GM13976 (cell line): ENCODE measurements at regions not wholly inside any gene's neighbourhood (a gene's known extent, or its start where the extent isn't known, plus 50 kb on each side); places are given as distances from the start of the nearest gene placed in this dataset.

Experiments
- DNase-seq: peaks from one replicate; pipeline ENCODE4 v3.0.0; 2012; ENCODE audit warnings: low spot score
- in situ Hi-C: fragments of 300-500 bp; cut with MboI; formaldehyde crosslinking; loops from one replicate; pipeline ENCODE4 v1.12.0; 2022; ENCODE audit warnings: low sequenced_read_pairs, mixed read lengths, inconsistent platforms; ENCODE audit not compliant: unreplicated experiment
- TF ChIP-seq, protein P1 (sequence below): IDR thresholded peaks from 2 replicates; pipeline ENCODE4 v1.5.1; 2012; ENCODE audit warnings: borderline replicate concordance, mild to moderate bottlenecking; ENCODE audit not compliant: insufficient read depth; ENCODE audit errors: extremely low read depth, missing control alignments, control extremely low read depth

DNA sequence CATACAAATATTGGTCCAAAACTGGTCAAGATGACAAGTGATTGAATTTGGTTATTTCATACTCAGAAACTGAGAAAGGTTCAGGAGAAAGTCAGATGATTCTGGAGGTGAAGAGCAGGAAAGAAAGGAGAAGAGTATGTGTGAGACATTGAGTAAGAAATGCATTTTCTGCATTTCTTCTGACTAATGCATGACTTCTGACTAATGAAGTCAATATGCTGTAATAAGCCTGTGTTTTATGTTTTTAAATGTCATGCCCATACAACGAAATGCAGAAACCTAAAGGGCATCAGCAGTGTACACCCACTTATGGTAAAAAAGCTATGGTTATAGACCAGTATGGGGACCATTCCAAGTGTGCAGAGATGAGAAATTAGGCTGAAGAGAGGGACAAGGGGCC is 1227.8 kb upstream of the SORCS1 start:
- in situ Hi-C loops = no loop called here
- TF ChIP-seq, protein P1, sequence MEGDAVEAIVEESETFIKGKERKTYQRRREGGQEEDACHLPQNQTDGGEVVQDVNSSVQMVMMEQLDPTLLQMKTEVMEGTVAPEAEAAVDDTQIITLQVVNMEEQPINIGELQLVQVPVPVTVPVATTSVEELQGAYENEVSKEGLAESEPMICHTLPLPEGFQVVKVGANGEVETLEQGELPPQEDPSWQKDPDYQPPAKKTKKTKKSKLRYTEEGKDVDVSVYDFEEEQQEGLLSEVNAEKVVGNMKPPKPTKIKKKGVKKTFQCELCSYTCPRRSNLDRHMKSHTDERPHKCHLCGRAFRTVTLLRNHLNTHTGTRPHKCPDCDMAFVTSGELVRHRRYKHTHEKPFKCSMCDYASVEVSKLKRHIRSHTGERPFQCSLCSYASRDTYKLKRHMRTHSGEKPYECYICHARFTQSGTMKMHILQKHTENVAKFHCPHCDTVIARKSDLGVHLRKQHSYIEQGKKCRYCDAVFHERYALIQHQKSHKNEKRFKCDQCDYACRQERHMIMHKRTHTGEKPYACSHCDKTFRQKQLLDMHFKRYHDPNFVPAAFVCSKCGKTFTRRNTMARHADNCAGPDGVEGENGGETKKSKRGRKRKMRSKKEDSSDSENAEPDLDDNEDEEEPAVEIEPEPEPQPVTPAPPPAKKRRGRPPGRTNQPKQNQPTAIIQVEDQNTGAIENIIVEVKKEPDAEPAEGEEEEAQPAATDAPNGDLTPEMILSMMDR = no peak
- no peak for DNase-seq

- in situ Hi-C loops = no loop called here
- DNase-seq = no peak
- TF ChIP-seq, protein P1 = no peak
Observed at GRCh38 chr10:108388706-108389105, 1224.2 kb upstream of the SORCS1 start.

- TF ChIP-seq, protein P1 = no peak
- in situ Hi-C loops = no loop called here
- DNase-seq = no peak
Observed at GRCh38 chr10:108385963-108386362, 1221.5 kb upstream of the SORCS1 start.

GRCh38 chr10:108384378-108384777 is 1219.9 kb upstream of the SORCS1 start:
- in situ Hi-C loops = no loop called here

DNA sequence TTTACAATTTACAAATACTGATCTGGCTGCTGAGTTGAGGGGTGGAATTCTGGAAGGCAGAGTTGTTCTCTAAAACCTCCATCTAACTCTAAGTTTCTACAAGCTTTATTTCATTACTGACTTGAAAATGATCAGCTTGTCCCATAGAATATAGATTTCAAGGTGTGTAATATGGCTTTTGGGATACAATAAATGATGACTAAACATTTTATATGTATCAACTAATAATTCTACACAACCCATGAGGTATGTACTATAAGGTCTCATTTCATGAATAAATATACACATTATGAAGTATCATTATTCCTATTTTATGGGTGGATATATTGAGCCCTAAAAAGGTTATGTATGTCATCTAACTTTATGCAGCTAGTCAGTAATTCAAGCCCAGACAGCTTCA is 1214.3 kb upstream of the SORCS1 start:
- TF ChIP-seq, protein P1 = no peak
- in situ Hi-C loops = no loop called here
- no peak for DNase-seq

More at GRCh38 chr10:108384378-108384777, 1219.9 kb upstream of the SORCS1 start:
- DNase-seq = no peak
- TF ChIP-seq, protein P1 = no peak

DNA sequence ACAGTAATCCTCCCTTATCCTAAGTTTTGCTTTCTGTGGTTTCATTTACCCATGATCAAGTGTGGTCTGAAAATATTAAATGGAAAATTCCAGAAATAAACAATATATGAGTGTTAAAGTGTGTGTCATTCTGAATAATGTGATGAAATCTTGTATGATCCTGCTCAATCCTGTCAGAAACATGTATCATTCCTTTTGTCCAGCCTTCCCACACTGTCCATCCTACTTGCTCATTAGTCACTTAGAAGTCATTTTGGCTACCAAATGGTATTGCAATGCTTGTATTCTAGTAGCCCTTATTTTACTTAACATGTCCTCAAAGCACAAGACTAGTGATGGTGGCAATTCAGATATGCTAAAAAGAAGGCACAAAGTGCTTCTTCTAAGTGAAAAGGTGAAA is 1211.2 kb upstream of the SORCS1 start:
- DNase-seq = no peak
- TF ChIP-seq, protein P1 = no peak
- in situ Hi-C loops = no loop called here

- in situ Hi-C loops = no loop called here
- TF ChIP-seq, protein P1 = no peak
- DNase-seq = no peak
Observed at GRCh38 chr10:108374991-108375390, 1210.5 kb upstream of the SORCS1 start.
